GM12892 (cell line): ENCODE measurements at regions not wholly inside any gene's neighbourhood (a gene's known extent, or its start where the extent isn't known, plus 50 kb on each side); places are given as distances from the start of the nearest gene placed in this dataset.

Source experiments
- DNase-seq: peaks from one replicate; pipeline ENCODE4 v3.0.0; 2011; ENCODE audit not compliant: insufficient read length
- FAIRE-seq: peaks from 2 replicates; lab custom pipeline; 2011; peaks lifted over from hg19 to GRCh38; lab: Jason Lieb, UNC
- POLR2A ChIP-seq: IDR thresholded peaks from 2 replicates; pipeline ENCODE4 v1.6.1; 2011; ENCODE audit warnings: low read depth, low read length, control low read depth
- POLR2AphosphoS5 ChIP-seq: IDR thresholded peaks from 2 replicates; pipeline ENCODE4 v1.6.1; 2011; ENCODE audit warnings: low read depth, low read length, control low read depth
- TAF1 ChIP-seq: IDR thresholded peaks from 2 replicates; pipeline ENCODE4 v1.6.1; 2011; ENCODE audit warnings: low read depth, mild to moderate bottlenecking, control low read depth, low read length, borderline replicate concordance

DNA sequence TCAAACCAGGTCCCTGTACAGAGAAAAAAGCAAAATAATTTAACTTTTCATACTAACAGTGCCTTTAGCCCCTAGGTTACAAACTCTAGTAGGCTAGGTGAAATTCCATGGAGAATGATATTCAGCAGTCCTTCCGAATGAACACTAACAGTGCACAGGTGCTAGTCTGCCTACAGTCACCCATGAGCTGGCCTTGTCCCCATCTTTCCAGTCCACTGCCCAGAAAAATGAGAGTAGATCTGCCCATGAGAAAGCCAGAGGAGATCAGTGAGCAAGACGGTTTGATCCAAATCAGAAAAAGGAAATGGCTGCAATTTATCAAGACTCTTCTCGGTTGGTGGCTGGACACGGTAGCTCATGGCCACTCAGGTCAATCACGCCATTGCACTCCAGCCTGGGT lies 524.9 kb downstream of the FGF9 start:
- FAIRE-seq, result no peak
- DNase-seq, result no peak
- no peak for TF ChIP-seq POLR2AphosphoS5
- no peak for TF ChIP-seq POLR2A
- TF ChIP-seq TAF1, result no peak

DNA sequence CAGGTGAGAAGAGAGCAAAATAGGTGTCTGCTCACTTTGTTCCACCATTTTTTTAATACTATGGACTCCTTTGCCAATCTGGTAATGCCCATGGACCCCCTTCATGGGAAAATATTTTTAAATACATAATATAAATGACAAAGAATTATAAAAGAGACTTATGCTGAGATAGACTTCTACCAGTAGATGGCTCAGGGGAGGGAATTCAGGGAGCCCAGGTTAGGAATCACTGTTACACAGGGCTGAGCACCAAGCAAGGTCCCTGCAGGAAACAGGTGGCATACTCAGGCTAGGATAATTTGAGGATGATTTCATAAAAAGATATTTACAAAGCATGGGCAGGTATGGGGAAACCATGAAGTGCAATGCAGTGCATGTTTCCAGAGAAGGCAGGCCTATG lies 525.9 kb downstream of the FGF9 start:
- DNase-seq (no peak), FAIRE-seq (no peak)
- TF ChIP-seq POLR2AphosphoS5 (no peak), TAF1 (no peak), POLR2A (no peak)

DNA sequence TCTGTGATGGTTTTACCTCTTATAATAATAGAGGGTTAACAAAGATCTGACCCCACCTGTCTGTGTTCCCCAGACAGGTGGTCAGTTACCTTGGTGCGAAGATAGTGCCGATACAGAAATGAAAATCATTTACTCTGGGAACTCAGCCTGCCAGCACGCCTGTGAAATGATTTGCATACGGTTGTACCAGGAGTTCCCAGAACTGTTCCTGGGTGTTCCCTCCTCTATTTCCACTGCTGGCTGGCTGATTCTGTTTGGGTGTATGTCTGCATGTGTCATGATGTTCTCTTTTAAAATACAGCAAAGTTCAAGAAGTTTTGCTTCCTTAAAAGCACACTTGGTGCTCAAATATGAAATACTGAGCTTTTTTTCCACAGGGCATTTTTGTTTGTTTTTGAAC lies 527.1 kb downstream of the FGF9 start:
- FAIRE-seq (no peak), DNase-seq (no peak)
- TF ChIP-seq POLR2A (no peak), POLR2AphosphoS5 (no peak), TAF1 (no peak)

DNA sequence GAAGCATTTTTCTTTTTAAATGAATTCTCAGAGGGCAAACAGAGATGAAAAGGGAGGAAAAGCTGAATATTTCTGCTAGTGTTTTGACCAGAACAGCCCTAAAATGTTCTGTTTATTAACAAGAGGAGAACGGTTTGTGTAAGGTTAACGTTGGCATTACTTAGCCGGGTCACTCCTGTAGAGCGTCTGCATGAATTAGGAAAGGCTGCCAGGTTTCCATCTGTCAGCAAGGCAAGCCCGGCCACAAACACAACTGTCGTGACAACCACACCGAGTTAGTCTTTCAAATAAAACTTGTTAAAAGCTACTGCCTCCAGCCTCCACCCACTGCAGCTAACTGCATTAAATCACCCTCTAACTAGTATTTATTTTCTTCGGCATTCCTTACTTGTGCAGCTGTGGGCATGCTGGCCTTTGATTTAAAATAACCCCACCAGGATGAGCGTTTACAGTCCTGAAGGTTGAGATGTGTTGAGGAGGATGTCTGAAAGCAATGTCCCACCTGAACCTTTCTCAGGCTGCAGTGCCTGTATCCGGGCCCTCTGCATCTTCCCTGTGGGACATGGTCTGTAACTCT lies 527.9 kb downstream of the FGF9 start:
- DNase-seq (no peak), FAIRE-seq (no peak)
- no peak for TF ChIP-seq TAF1
- TF ChIP-seq POLR2AphosphoS5, result no peak
- no peak for TF ChIP-seq POLR2A

DNA sequence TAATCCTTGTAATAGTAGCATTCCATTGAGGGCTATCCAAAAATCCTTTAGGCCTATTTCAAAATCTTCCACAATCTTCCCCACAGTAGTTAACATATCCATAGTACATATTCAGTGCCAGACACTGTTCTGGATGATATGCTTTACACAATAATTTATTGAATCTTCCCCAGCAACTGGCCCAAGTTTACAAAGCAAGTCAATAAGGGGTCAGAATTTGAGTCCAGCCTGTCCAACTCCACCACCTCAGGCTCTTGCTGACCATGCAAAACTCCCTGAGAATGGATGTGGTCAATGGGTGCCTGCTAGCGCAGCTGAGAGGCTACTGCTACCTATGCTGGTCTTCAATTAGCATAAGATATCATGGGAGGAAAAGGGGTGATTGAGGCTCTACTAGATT lies 529.6 kb downstream of the FGF9 start:
- FAIRE-seq, result no peak
- TF ChIP-seq POLR2AphosphoS5, result no peak
- TF ChIP-seq POLR2A, result no peak
- TF ChIP-seq TAF1, result no peak
- no peak for DNase-seq

DNA sequence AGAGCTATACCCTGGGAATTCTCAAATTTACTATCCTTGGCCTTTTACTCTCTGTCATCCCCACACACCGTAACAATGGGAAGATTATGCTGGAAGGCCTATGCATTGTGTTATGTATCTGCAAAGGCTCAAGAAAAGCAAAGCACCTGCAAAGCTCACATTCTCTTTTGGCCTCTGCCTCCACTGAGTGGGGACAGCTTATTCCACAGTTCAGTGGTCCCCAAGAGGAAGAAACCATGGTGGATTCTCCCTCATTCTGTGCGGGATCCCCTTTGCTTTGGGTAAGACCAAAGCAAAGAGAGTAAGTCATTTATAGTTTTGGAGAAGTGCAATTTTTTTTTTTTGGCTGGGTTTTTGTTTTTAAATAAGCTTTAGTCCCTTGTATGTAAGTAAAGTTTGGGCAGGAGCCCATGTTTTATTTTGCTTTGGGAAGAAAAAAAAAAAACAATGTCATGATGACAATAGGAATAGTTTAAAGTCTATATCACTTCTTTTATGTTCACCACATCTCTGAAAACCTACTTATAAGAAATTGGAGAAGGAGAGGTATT lies 530.6 kb downstream of the FGF9 start:
- DNase-seq (no peak), FAIRE-seq (no peak)
- TF ChIP-seq POLR2AphosphoS5 (no peak), POLR2A (no peak), TAF1 (no peak)

DNA sequence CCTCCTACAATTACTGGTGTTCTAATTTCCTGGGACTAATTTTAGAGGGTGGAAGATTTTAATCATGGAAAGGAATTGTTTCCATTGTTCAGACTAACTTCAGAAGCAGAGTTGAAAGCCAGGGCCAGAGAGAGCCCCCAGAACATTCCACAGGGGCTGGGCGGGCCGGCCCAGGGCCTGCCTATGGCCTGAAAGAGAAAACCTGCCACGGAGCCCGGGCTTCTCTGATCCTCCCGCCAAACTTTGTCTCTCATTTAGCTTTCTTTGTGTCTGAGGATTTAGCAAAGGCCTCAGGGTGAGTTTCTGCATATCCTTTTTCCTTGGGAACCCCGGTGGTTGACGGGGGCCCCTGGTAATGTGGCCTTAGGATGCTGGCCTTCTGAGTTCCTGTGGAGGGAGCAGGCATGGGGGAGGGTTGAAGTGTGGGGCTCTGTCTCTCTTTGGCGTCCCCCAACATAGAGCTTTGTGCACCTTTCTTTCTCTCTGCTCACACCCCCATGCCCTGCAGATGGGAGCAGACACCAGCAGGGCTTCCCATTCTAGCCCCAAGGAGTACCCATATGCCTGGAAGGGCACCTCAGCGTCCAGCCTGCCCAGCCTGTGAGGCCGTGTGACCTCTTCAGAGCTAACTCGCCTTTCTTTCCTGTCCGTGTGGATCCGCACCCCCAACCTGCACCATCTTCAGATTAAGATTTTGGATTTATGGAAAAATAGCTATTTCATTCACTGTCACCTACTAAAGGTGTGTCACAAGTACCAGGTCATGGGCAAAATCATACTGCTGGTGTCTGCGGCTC lies 539.5 kb downstream of the FGF9 start:
- FAIRE-seq (no peak), DNase-seq (no peak)
- TF ChIP-seq POLR2AphosphoS5, result no peak
- no peak for TF ChIP-seq POLR2A
- TF ChIP-seq TAF1, result no peak

DNA sequence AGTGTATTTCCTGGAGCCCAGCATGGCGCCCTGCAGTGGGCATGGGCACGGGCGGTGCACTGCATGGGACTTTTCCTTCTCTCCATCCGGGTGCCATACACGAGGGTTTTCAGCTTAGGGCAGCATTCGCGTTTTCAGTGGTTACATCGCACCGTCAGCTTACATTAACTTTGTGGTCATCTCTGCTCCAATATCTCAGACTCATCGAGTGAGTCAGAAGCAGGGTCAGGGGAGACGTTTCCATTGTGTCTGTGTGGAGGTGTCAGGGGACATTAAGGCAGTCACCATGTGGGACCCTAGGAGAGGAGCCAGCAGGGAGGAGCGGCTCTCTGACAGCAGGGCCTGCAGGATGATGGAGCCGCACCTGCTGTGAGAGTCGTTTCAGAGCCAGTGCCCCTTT lies 541.0 kb downstream of the FGF9 start:
- DNase-seq, result no peak
- no peak for FAIRE-seq
- no peak for TF ChIP-seq TAF1
- TF ChIP-seq POLR2A, result no peak
- no peak for TF ChIP-seq POLR2AphosphoS5

DNA sequence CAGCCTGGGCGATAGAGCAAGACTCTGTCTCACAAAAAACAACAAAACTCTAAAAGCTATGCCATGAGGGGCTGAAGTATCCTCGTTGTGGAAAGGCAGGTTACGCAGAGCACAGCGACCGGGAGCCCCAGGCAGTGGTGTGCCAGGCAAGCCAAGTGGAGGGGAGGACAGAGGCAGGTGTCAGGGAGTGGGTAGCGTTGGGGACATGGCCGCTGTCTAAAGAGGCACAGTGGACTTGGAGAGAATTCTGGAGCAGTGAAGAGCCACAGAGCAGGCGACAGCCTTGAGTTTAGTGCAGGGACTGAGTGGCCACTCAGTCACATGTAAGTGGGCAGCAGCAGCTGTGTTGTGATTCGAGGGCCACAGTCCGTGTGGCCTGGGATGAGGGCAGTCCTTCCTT lies 541.7 kb downstream of the FGF9 start:
- DNase-seq (no peak), FAIRE-seq (no peak)
- TF ChIP-seq POLR2AphosphoS5 (no peak), POLR2A (no peak), TAF1 (no peak)

DNA sequence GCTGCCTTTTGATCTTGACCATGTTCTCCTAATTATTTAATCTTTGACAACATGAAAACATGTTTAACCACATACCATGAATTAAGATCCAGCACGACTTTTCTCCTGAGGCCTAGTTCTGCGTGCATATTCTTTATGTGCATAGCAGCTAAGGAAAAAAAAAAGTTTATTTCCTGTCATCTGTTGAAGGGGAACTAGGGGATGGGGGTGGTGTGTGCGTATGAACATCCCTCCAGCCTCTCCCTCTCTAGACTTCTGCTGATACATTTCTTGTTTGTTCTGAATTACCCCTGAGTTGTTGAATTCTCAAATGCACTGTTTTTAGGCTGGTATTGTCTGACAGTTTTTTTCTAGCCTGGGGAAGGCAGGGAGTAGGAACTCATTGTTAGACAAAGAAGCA lies 543.3 kb downstream of the FGF9 start:
- DNase-seq (no peak), FAIRE-seq (no peak)
- TF ChIP-seq POLR2AphosphoS5 (no peak), POLR2A (no peak), TAF1 (no peak)

DNA sequence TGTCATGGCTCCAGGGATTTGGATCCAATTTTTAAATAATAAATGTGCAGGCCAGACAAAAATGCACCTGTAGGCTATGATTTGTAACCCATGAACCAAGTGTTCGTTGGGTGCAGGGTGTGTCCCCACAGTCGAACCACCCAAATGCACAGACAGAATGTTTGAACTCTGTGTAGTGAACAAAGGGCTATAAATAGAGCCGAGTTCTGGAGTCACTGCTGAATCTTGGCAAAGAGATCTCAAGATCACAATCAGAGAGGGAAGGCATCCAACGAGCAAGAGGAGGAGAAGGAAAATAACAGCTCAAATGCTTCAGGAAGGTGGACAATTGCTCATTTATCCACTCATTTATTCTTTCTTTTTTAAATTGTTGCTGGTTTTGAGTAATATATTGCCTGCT lies 547.9 kb downstream of the FGF9 start:
- FAIRE-seq, result no peak
- TF ChIP-seq TAF1 (no peak), POLR2AphosphoS5 (no peak), POLR2A (no peak)
- no peak for DNase-seq

DNA sequence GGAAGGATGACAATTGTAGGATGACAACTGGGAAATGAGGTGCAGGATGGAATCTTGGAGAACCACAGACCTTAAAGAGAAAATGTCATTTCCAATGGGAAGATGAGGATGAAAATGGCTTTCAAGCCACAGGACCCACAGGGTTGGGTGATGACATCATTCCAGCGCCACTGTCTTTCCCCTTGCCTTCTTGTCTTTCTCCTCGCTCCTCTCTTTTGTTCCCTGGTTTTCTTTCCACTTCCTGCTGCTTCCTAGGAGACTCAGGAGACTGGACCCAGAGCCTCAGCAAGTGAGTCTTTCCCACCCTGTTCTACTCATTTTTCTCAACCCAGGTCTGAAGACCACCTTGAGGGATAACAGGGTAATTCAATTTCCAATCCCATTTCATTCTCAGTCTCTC lies 548.8 kb downstream of the FGF9 start:
- FAIRE-seq (no peak), DNase-seq (no peak)
- TF ChIP-seq TAF1 (no peak), POLR2A (no peak), POLR2AphosphoS5 (no peak)
